Keratinocyte (primary cell): ENCODE measurements at regions not wholly inside any gene's neighbourhood (a gene's known extent, or its start where the extent isn't known, plus 50 kb on each side); places are given as distances from the start of the nearest gene placed in this dataset.

Experiments
- DNase-seq: peaks from one replicate; pipeline ENCODE4 v3.0.0-alpha.2; 2011; ENCODE audit warnings: low read depth, missing footprints, low spot score
- FAIRE-seq: peaks from 2 replicates; lab custom pipeline; 2011; peaks lifted over from hg19 to GRCh38; lab: Jason Lieb, UNC
- H2AFZ ChIP-seq: 2 replicates; pipeline ENCODE4 v1.6.0; 2012; ENCODE audit warnings: low read length, control low read depth, inconsistent platforms; ENCODE audit not compliant: control insufficient read depth
- H3K27ac ChIP-seq: 2 replicates; pipeline ENCODE4 v1.5.1; 2011; ENCODE audit warnings: low read length; ENCODE audit not compliant: control insufficient read depth, insufficient read depth
- H3K27me3 ChIP-seq: 3 replicates; pipeline ENCODE4 v1.6.0; 2011; ENCODE audit warnings: low read length; ENCODE audit not compliant: control insufficient read depth, insufficient read depth; ENCODE audit errors: extremely low read depth
- H3K36me3 ChIP-seq, 2 experiments: 2 replicates in 1 of 2; 3 replicates in 1 of 2; pipeline ENCODE4 v1.5.1; 2011; ENCODE audit warnings: low read length in 2 of 2, mild to moderate bottlenecking in 1 of 2; ENCODE audit not compliant: control insufficient read depth in 2 of 2, insufficient read depth in 2 of 2; ENCODE audit errors: extremely low read depth in 1 of 2
- H3K4me1 ChIP-seq: 3 replicates; pipeline ENCODE4 v1.5.1; 2011; ENCODE audit warnings: low read length; ENCODE audit not compliant: control insufficient read depth, insufficient read depth; ENCODE audit errors: extremely low read depth
- H3K4me2 ChIP-seq: 3 replicates; pipeline ENCODE4 v1.6.0; 2011; ENCODE audit warnings: low read depth, low read length; ENCODE audit not compliant: control insufficient read depth, insufficient read depth; ENCODE audit errors: extremely low read depth
- H3K4me3 ChIP-seq, 3 experiments: fragments of 200-600 bp in 1 of 3; sonication (generic) in 1 of 3; 2 replicates in 2 of 3; 3 replicates in 1 of 3; pipeline ENCODE4 v1.5.1; 2011 to 2016; ENCODE audit warnings: low read length in 3 of 3, mild to moderate bottlenecking in 3 of 3, control low read depth in 2 of 3, inconsistent platforms in 1 of 3, low read depth in 1 of 3, mixed read lengths in 1 of 3, mixed run types in 1 of 3, moderate library complexity in 1 of 3; ENCODE audit not compliant: control insufficient read depth in 2 of 3, insufficient read depth in 2 of 3; ENCODE audit errors: extremely low read depth in 1 of 3
- H3K79me2 ChIP-seq: 2 replicates; pipeline ENCODE4 v1.6.0; 2012; ENCODE audit warnings: low read length; ENCODE audit not compliant: control insufficient read depth, insufficient read depth
- H3K9ac ChIP-seq: 3 replicates; pipeline ENCODE4 v1.6.0; 2011; ENCODE audit warnings: low read length; ENCODE audit not compliant: control insufficient read depth, insufficient read depth; ENCODE audit errors: extremely low read depth
- H3K9me1 ChIP-seq: 3 replicates; pipeline ENCODE4 v1.6.0; 2011; ENCODE audit warnings: low read length; ENCODE audit not compliant: control insufficient read depth, insufficient read depth; ENCODE audit errors: extremely low read depth
- H3K9me3 ChIP-seq: 2 replicates; pipeline ENCODE4 v1.5.1; 2012; ENCODE audit warnings: low read depth, low read length; ENCODE audit not compliant: control insufficient read depth
- H4K20me1 ChIP-seq: 3 replicates; pipeline ENCODE4 v1.6.0; 2011; ENCODE audit warnings: low read length; ENCODE audit not compliant: control insufficient read depth, insufficient read depth; ENCODE audit errors: extremely low read depth
- EZH2 ChIP-seq: IDR thresholded peaks from one replicate; pipeline ENCODE4 v1.6.1; 2012; ENCODE audit warnings: inconsistent platforms, mild to moderate bottlenecking, low read length, moderate library complexity
- dilution Hi-C: fragments of 300-500 bp; cut with MboI; formaldehyde crosslinking; loops from one replicate; pipeline ENCODE4 v1.7.0; 2020; ENCODE audit warnings: low sequenced_read_pairs; ENCODE audit not compliant: extremely low pct_ligation_motif_present
- TF ChIP-seq, protein P1 (sequence below), 3 experiments: IDR thresholded peaks in 1 of 3; conservative IDR thresholded peaks in 1 of 3; optimal IDR thresholded peaks in 1 of 3; 2 replicates in 2 of 3; 3 replicates in 1 of 3; pipeline versions ENCODE3 to v1.5.1; 2011; ENCODE audit warnings: low read length in 3 of 3, mild to moderate bottlenecking in 3 of 3, moderate library complexity in 2 of 3, control low read depth in 1 of 3, inconsistent platforms in 1 of 3; ENCODE audit not compliant: insufficient read depth in 2 of 3; ENCODE audit errors: extremely low read depth in 1 of 3

DNA sequence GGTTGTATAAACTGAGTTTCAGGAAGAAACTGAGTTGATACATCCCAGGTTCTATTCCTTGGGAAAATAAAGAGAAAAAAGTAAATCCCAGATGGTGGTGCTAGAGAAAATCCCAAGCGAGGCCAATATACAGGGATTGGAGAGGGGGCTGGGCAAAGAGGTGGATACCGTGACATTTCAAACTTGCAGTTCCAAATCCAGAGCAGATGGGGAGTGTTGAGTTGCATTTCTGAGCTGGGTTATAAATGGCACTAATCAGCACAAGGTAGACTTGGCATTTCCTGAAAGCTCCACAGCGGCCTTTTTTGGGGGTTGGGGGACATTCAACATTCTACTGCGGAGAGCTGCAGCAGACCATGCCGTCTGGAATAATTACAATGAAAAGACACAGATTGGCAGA, 224.4 kb downstream of the NXNL2 start:
- Histone ChIP-seq H3K27me3 (no peaks in the 10 kb centered on the region), H3K9ac (no peak overlapping the region), H3K9me1 (no peaks in the 10 kb centered on the region), H2AFZ (no peak overlapping the region), H4K20me1 (no peaks in the 10 kb centered on the region), H3K9me3 (no peaks in the 10 kb centered on the region), H3K27ac (no peak overlapping the region), H3K36me3 (no peaks in the 10 kb centered on the region), H3K4me1 (peaks cover 1% of the 10 kb centered on the region), H3K79me2 (no peaks in the 10 kb centered on the region), H3K4me2 (no peak overlapping the region), H3K4me3 (no peak overlapping the region)
- dilution Hi-C loops, result no loop called here
- no peak for TF ChIP-seq EZH2
- TF ChIP-seq, protein P1, sequence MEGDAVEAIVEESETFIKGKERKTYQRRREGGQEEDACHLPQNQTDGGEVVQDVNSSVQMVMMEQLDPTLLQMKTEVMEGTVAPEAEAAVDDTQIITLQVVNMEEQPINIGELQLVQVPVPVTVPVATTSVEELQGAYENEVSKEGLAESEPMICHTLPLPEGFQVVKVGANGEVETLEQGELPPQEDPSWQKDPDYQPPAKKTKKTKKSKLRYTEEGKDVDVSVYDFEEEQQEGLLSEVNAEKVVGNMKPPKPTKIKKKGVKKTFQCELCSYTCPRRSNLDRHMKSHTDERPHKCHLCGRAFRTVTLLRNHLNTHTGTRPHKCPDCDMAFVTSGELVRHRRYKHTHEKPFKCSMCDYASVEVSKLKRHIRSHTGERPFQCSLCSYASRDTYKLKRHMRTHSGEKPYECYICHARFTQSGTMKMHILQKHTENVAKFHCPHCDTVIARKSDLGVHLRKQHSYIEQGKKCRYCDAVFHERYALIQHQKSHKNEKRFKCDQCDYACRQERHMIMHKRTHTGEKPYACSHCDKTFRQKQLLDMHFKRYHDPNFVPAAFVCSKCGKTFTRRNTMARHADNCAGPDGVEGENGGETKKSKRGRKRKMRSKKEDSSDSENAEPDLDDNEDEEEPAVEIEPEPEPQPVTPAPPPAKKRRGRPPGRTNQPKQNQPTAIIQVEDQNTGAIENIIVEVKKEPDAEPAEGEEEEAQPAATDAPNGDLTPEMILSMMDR (optimal IDR thresholded peaks at IDR 0.05 in 1 of 3, IDR thresholded peaks at IDR 0.05 in 1 of 3, conservative IDR thresholded peaks at IDR 0.05 in 1 of 3; ENCODE audit: extremely low read depth in 1 of 3, insufficient read depth in 2 of 3, low read length in 3 of 3), result no peak
- DNase-seq (no peak), FAIRE-seq (no peak)

DNA sequence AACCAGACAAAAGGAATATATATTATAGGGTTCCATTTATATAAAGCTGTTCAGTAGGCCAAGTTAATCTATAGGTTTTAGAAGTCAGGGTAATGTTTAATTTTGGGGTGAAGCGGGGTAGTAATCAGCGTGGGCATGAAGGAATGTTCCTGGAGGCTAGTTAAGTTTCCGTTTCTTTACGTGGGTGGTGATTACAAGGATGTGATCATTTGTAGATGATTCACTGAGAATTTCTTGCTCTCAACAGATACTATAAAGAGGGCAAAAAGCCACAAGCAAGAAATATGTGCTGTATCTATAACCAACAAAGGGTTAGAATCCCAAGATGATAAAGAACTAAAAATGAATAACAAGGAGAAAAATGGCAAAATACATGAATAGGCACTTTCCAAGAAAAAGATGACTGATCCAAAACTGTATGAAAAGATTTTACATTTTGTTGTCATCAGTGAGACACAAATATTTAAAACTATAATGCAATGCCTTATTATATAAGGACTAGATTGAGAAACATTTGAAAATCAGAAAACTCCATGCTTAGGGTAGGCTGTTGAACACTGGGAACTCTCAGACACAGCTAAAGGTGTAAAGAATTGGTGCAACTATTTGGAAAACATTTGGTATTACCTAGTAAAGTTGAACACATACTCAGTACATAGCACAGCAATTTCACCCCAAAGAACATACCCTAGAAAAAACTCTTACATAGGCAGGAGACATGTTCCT, 224.3 kb upstream of the S1PR3 start:
- H3K9ac ChIP-seq, result peak overlapping the region; percentile 65
- H2AFZ ChIP-seq, result peak overlapping the region; percentile 4
- DNase-seq, result peak; percentile 68
- H3K27ac ChIP-seq, result peak overlapping the region; percentile 96
- peak overlapping the region; percentile 52 for H3K4me2 ChIP-seq
- no peaks in the 10 kb centered on the region for H3K27me3 ChIP-seq
- H3K9me3 ChIP-seq, result no peaks in the 10 kb centered on the region
- H3K9me1 ChIP-seq, result no peaks in the 10 kb centered on the region
- TF ChIP-seq, protein P1 (optimal IDR thresholded peaks at IDR 0.05 in 1 of 3, IDR thresholded peaks at IDR 0.05 in 1 of 3, conservative IDR thresholded peaks at IDR 0.05 in 1 of 3; ENCODE audit: extremely low read depth in 1 of 3, insufficient read depth in 2 of 3, low read length in 3 of 3), result no peak
- TF ChIP-seq EZH2, result no peak
- no peaks in the 10 kb centered on the region for H3K79me2 ChIP-seq
- H3K4me1 ChIP-seq, result peaks cover 34% of the 10 kb centered on the region
- peak overlapping the region in 1 of 3 experiments; percentile 6 for H3K4me3 ChIP-seq
- peak; percentile 84 for FAIRE-seq
- H4K20me1 ChIP-seq, result no peaks in the 10 kb centered on the region
- H3K36me3 ChIP-seq, result no peaks in the 10 kb centered on the region
- dilution Hi-C loops, result no loop called here
